ENCODE measurements at regions not wholly inside any gene's neighbourhood (a gene's known extent, or its start where the extent isn't known, plus 50 kb on each side); places are given as distances from the start of the nearest gene placed in this dataset.

DNA sequence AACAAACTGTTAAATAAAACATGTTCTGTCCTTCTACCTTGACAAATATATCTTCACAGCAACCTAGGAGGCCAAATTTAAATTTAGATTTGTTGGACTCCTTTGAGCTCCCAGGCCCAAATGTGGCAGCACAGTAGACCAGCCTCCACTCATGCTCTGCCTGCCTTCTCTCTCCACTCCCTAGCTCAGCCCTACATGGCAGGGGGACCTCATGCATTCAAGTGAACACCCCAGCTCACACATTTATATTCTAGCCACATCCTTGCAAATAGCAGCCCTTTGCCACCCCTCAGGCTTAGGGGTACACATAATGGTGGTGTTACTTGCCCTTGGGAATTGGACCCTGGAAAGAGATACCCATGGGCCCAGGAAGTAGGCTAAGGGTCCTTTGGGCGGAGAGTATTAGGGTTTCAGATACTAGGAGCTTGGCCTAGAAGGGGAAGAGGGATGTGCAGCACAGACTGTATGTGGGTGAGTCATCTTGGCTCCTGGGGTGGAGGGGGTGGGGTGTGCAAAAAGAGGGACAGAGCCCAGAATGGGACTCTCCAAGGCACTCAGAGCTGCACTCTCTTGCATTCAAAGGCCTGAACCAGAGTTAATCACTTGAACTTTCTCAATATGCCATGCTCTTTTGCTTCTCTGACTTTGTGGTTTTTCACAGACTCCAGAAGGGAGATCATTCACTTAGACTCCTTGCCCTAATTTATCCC lies 268.4 kb upstream of the ROPN1 start:
- Histone ChIP-seq H3K9me3 (ENCODE audit: control insufficient read depth, low read length) (no peaks in the 10 kb centered on the region), H3K36me3 (ENCODE audit: control insufficient read depth, insufficient read depth, low read length) (no peaks in the 10 kb centered on the region), H3K4me3 (ENCODE audit: extremely low read depth, insufficient read depth, low read length, poor library complexity, severe bottlenecking) (no peak overlapping the region), H3K4me1 (ENCODE audit: control insufficient read depth, insufficient read depth, low read length, poor library complexity, severe bottlenecking) (peaks cover 51% of the 10 kb centered on the region), H3K27ac (ENCODE audit: low read depth, low read length, severe bottlenecking) (peak overlapping the region; percentile 80)
- WGBS, 2 experiments (ENCODE audit: insufficient coverage in 2 of 2), result 78 to 100% methylated on average over 1 of the region's 1 CpG

DNA sequence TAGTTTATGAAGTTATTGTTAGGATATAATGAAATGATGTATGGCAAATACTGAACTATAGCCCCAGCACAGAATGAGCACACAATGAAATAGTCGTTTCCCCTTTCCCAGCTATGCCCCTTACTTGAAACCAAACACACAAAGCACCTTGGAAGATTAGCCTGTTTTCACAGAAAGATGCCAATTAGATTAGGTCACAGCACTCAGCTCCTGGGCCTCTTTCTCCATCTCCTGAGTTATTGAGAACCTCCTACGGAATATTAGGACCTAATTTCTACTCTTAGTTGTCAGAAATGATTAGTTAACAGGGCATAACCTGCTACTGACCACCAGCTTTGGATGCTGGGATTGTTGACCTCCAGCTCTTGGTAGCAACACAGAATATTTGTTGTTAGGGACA lies 269.4 kb upstream of the ROPN1 start:
- Histone ChIP-seq H3K9me3 (ENCODE audit: control insufficient read depth, low read length) (no peaks in the 10 kb centered on the region), H3K27ac (ENCODE audit: low read depth, low read length, severe bottlenecking) (peak overlapping the region; percentile 80), H3K4me1 (ENCODE audit: control insufficient read depth, insufficient read depth, low read length, poor library complexity, severe bottlenecking) (peaks cover 51% of the 10 kb centered on the region), H3K36me3 (ENCODE audit: control insufficient read depth, insufficient read depth, low read length) (no peaks in the 10 kb centered on the region), H3K4me3 (ENCODE audit: extremely low read depth, insufficient read depth, low read length, poor library complexity, severe bottlenecking) (no peak overlapping the region)
- 25 to 29% methylated on average over 1 of the region's 2 CpGs for WGBS, 2 experiments (ENCODE audit: insufficient coverage in 2 of 2)

DNA sequence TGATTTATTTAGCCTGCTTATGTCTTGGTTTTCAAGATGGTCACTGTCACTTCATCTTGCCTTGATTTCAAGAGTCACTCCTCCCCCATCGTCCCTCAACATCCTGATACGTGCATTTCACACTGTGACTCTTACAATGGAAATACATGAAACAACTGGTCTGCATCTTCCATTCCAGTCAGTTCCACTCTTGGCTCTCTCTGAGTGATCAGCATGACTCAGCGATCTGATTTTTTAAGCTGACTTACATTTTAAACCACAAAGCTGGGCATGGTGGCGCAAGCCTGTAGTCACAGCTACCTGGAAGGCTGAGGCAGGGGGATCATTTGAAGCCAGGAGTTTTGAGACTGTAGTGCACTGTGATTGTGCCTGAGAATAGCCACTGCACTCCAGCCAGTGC lies 271.2 kb upstream of the ROPN1 start:
- Histone ChIP-seq H3K27ac (ENCODE audit: low read depth, low read length, severe bottlenecking) (peak overlapping the region; percentile 23), H3K36me3 (ENCODE audit: control insufficient read depth, insufficient read depth, low read length) (no peaks in the 10 kb centered on the region), H3K9me3 (ENCODE audit: control insufficient read depth, low read length) (no peaks in the 10 kb centered on the region), H3K4me3 (ENCODE audit: extremely low read depth, insufficient read depth, low read length, poor library complexity, severe bottlenecking) (no peak overlapping the region), H3K4me1 (ENCODE audit: control insufficient read depth, insufficient read depth, low read length, poor library complexity, severe bottlenecking) (peaks cover 45% of the 10 kb centered on the region)
- 80 to 82% methylated on average over 3 to 4 of the region's 4 CpGs for WGBS, 2 experiments (ENCODE audit: insufficient coverage in 2 of 2)

DNA sequence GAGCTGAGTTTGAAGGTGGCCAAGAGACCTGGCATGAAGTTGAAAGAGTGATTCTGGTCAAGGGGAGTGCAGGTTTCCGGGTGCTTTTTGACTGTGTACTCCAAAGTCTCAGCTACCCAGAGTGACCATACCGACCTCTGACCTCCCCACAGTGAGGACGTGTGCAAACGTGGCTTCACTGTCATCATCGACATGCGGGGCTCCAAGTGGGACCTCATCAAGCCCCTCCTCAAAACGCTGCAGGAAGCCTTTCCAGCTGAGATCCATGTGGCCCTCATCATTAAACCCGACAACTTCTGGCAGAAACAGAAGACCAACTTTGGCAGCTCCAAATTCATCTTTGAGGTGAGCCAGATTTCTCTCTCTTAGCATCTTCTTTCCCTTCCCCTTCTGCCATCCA lies 272.4 kb upstream of the ROPN1 start:
- H3K9me3 ChIP-seq (ENCODE audit: control insufficient read depth, low read length), result no peaks in the 10 kb centered on the region
- peaks cover 39% of the 10 kb centered on the region for H3K4me1 ChIP-seq (ENCODE audit: control insufficient read depth, insufficient read depth, low read length, poor library complexity, severe bottlenecking)
- H3K4me3 ChIP-seq (ENCODE audit: extremely low read depth, insufficient read depth, low read length, poor library complexity, severe bottlenecking), result no peak overlapping the region
- WGBS, 2 experiments (ENCODE audit: insufficient coverage in 2 of 2), result 89 to 95% methylated on average over 6 to 7 of the region's 8 CpGs
- no peaks in the 10 kb centered on the region for H3K36me3 ChIP-seq (ENCODE audit: control insufficient read depth, insufficient read depth, low read length)
- H3K27ac ChIP-seq (ENCODE audit: low read depth, low read length, severe bottlenecking), result no peak overlapping the region

DNA sequence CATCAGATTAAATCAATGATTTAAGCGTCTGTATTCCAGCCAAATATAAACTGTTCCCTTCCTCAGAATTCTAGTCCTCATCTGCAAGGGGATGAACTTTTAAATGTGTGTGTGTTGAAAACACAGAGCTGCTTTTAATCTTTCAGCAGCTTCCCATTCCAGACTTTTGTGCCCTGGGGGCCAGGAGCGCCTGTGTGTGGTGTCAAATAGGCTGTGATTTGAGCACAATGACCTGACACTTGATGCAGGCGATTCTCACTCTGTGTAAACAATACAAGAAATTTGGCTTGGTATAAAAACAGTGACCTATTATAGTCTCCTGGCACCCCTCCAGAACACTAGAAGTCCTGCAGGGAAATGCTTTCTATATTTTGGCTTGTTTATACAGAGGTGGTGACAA lies 274.6 kb upstream of the ROPN1 start:
- Histone ChIP-seq H3K9me3 (ENCODE audit: control insufficient read depth, low read length) (no peaks in the 10 kb centered on the region), H3K27ac (ENCODE audit: low read depth, low read length, severe bottlenecking) (peak overlapping the region; percentile 51), H3K4me1 (ENCODE audit: control insufficient read depth, insufficient read depth, low read length, poor library complexity, severe bottlenecking) (peaks cover 22% of the 10 kb centered on the region), H3K4me3 (ENCODE audit: extremely low read depth, insufficient read depth, low read length, poor library complexity, severe bottlenecking) (no peak overlapping the region), H3K36me3 (ENCODE audit: control insufficient read depth, insufficient read depth, low read length) (no peaks in the 10 kb centered on the region)
- WGBS, 2 experiments (ENCODE audit: insufficient coverage in 2 of 2), result 62 to 83% methylated on average over 1 to 2 of the region's 3 CpGs

DNA sequence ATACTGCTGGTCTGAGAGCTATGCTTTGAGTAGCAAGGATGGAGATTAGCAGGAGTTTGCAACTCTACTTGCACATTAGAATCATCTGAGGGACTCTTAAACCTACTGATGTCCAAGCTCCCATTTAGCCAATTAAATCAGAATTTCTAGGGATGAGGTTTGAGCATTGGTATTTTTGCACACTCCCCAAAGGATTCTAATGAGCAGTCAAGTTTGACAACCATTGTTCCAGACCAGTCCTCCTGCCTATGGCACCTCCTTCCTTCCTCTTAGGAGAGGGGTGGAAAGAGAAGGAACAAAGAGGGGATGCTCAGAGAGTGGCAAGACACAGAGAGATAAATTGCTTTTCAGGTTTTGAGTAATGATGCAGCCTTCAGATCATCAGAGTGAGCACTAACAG lies 275.5 kb upstream of the ROPN1 start:
- H3K9me3 ChIP-seq (ENCODE audit: control insufficient read depth, low read length), result no peaks in the 10 kb centered on the region
- H3K27ac ChIP-seq (ENCODE audit: low read depth, low read length, severe bottlenecking), result no peak overlapping the region
- no peak overlapping the region for H3K4me3 ChIP-seq (ENCODE audit: extremely low read depth, insufficient read depth, low read length, poor library complexity, severe bottlenecking)
- peaks cover 18% of the 10 kb centered on the region for H3K4me1 ChIP-seq (ENCODE audit: control insufficient read depth, insufficient read depth, low read length, poor library complexity, severe bottlenecking)
- no peaks in the 10 kb centered on the region for H3K36me3 ChIP-seq (ENCODE audit: control insufficient read depth, insufficient read depth, low read length)

DNA sequence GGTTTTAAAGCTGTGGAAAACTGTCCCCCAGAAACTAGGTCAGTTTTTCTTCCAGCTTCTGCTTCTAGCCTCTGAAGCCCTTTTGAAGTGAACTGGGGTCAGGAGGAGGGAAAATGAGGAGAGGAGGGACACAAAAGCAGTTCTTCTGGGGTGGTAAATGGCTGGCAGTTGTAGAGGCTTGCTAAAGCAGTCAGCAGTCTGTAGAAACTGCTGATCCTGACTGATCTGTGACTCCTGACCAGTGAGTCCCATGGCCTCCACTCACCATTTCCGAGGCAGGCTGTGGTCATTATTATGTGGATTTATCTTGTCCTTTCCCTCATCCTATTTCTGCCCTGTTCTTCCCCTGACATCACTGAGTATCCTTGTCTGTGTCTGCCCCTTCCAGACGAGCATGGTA lies 276.4 kb upstream of the ROPN1 start:
- H3K27ac ChIP-seq (ENCODE audit: low read depth, low read length, severe bottlenecking), result no peak overlapping the region
- WGBS, 2 experiments (ENCODE audit: insufficient coverage in 2 of 2), result 64 to 82% methylated on average over 1 of the region's 2 CpGs
- peaks cover 17% of the 10 kb centered on the region for H3K4me1 ChIP-seq (ENCODE audit: control insufficient read depth, insufficient read depth, low read length, poor library complexity, severe bottlenecking)
- no peak overlapping the region for H3K4me3 ChIP-seq (ENCODE audit: extremely low read depth, insufficient read depth, low read length, poor library complexity, severe bottlenecking)
- no peaks in the 10 kb centered on the region for H3K9me3 ChIP-seq (ENCODE audit: control insufficient read depth, low read length)
- H3K36me3 ChIP-seq (ENCODE audit: control insufficient read depth, insufficient read depth, low read length), result no peaks in the 10 kb centered on the region

DNA sequence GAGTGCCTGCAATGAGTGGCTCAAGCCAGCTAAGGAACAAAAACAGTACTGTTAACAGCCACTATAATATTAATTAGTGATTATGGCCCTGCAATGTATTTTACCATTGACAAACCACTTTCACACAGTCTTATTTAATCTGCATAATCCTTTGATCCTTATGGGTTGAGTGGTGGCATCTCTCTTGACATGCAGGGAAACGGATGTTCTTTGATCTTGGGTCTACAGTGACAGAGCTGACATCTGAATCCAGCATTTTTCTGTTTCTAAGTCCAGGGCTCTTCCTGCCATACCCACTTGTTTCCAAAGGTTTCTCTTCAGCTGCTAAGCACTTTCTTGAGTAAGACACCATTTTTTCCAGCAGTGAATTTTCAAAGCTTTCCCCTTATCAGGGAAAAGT lies 277.7 kb upstream of the ROPN1 start:
- peak overlapping the region; percentile 17 for H3K27ac ChIP-seq (ENCODE audit: low read depth, low read length, severe bottlenecking)
- H3K9me3 ChIP-seq (ENCODE audit: control insufficient read depth, low read length), result no peaks in the 10 kb centered on the region
- 17% methylated on average over 1 of the region's 1 CpG; no CpG with 5 or more reads in 1 of the 2 experiments for WGBS, 2 experiments (ENCODE audit: insufficient coverage in 2 of 2)
- peaks cover 14% of the 10 kb centered on the region for H3K4me1 ChIP-seq (ENCODE audit: control insufficient read depth, insufficient read depth, low read length, poor library complexity, severe bottlenecking)
- H3K4me3 ChIP-seq (ENCODE audit: extremely low read depth, insufficient read depth, low read length, poor library complexity, severe bottlenecking), result no peak overlapping the region
- H3K36me3 ChIP-seq (ENCODE audit: control insufficient read depth, insufficient read depth, low read length), result no peaks in the 10 kb centered on the region

DNA sequence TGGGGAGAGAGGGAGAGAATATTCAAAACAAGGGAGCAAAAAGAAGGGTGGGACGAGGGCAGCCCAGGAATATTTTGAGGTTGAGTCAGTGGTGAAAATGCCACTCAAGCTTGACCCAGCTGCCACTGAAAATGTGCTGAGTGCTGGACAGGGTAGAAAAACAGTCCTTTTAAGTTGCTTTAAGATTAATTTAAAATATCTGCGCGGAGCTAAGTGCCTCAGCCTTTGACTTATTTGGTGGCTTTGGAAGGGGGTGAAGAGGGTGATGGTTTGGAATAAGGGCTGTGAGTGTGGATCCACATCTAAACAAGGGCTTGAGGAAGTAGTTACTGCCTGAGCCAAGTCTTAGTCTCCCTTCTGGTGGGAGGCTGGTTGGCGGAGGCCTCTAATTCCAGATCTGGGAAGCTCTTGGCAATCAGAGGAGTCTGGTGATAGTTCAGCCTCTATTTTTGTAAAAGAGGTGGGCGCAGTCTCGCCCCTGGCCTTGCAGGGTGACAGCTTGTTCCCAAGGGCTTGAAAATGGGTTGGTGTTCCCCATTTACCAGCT lies 280.8 kb upstream of the ROPN1 start:
- Histone ChIP-seq H3K27ac (ENCODE audit: low read depth, low read length, severe bottlenecking) (peak overlapping the region; percentile 54), H3K4me3 (ENCODE audit: extremely low read depth, insufficient read depth, low read length, poor library complexity, severe bottlenecking) (no peak overlapping the region), H3K9me3 (ENCODE audit: control insufficient read depth, low read length) (no peaks in the 10 kb centered on the region), H3K36me3 (ENCODE audit: control insufficient read depth, insufficient read depth, low read length) (no peaks in the 10 kb centered on the region), H3K4me1 (ENCODE audit: control insufficient read depth, insufficient read depth, low read length, poor library complexity, severe bottlenecking) (peaks cover 15% of the 10 kb centered on the region)
- WGBS, 2 experiments (ENCODE audit: insufficient coverage in 2 of 2), result 76 to 78% methylated on average over 5 of the region's 6 CpGs

DNA sequence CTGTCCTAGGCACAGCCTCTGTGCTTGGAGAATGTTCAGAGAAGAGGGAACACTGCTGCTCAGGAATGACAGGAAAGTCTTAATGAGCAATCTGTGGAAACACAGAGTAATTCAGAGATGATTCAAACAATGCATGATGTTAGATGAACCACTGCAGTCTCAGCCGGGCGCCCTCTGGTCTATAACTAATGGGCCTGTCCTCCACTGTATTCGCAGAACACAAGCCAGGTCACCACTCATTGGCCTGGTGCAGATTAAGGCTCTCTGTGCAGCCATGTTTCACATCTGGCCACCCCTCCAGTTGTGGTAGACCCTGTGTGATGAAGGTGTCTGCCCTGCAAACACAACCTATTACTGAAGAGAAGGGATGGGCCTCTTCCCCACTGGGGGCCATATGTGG lies 281.7 kb upstream of the ROPN1 start:
- WGBS, 2 experiments (ENCODE audit: insufficient coverage in 2 of 2), result 96 to 100% methylated on average over 1 to 3 of the region's 3 CpGs
- Histone ChIP-seq H3K9me3 (ENCODE audit: control insufficient read depth, low read length) (no peaks in the 10 kb centered on the region), H3K27ac (ENCODE audit: low read depth, low read length, severe bottlenecking) (no peak overlapping the region), H3K36me3 (ENCODE audit: control insufficient read depth, insufficient read depth, low read length) (no peaks in the 10 kb centered on the region), H3K4me3 (ENCODE audit: extremely low read depth, insufficient read depth, low read length, poor library complexity, severe bottlenecking) (no peak overlapping the region), H3K4me1 (ENCODE audit: control insufficient read depth, insufficient read depth, low read length, poor library complexity, severe bottlenecking) (peaks cover 14% of the 10 kb centered on the region)

DNA sequence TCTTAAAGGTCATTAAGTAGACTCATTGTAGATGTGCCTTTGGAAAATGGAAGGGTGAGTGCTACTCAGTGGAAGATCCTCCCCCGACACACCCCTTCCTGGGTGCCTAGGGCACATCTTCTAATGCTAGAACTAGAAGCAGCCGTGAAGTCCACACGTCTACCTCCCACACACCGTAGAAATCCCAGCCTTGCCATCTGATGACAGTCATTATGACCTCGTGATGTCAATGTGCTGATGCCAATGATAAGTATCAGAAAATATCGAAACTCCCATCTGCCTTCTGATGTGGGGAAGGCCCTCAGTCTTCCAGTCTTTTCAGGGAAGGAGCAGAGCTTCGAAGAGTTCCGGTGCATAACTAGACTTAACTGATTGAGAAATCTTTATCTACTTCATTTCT lies 282.1 kb upstream of the ROPN1 start:
- H3K9me3 ChIP-seq (ENCODE audit: control insufficient read depth, low read length), result no peaks in the 10 kb centered on the region
- no peaks in the 10 kb centered on the region for H3K36me3 ChIP-seq (ENCODE audit: control insufficient read depth, insufficient read depth, low read length)
- H3K27ac ChIP-seq (ENCODE audit: low read depth, low read length, severe bottlenecking), result no peak overlapping the region
- 93 to 98% methylated on average over 3 to 6 of the region's 8 CpGs for WGBS, 2 experiments (ENCODE audit: insufficient coverage in 2 of 2)
- peaks cover 14% of the 10 kb centered on the region for H3K4me1 ChIP-seq (ENCODE audit: control insufficient read depth, insufficient read depth, low read length, poor library complexity, severe bottlenecking)
- no peak overlapping the region for H3K4me3 ChIP-seq (ENCODE audit: extremely low read depth, insufficient read depth, low read length, poor library complexity, severe bottlenecking)

Measured in mesodermal cell (in vitro differentiated cells).